ENCODE measurements at regions not wholly inside any gene's neighbourhood (a gene's known extent, or its start where the extent isn't known, plus 50 kb on each side); places are given as distances from the start of the nearest gene placed in this dataset.

GRCh38 chr9:79395228-79395627, 176.5 kb upstream of the TLE4 start:
- TF ChIP-seq CTCF (IDR thresholded peaks at IDR 0.05) (no peak), POLR2A (IDR thresholded peaks at IDR 0.05; ENCODE audit: low read length) (no peak), RCOR1 (IDR thresholded peaks at IDR 0.05; ENCODE audit: low read depth, low read length) (no peak), NFE2L2 (conservative IDR thresholded peaks at IDR 0.05; ENCODE audit: low read length) (no peak), JUNB (IDR thresholded peaks at IDR 0.05) (no peak), MAZ (IDR thresholded peaks at IDR 0.05; ENCODE audit: borderline replicate concordance, low read depth, low read length) (no peak)
